NCI-H460 (cell line): ENCODE measurements at regions not wholly inside any gene's neighbourhood (a gene's known extent, or its start where the extent isn't known, plus 50 kb on each side); places are given as distances from the start of the nearest gene placed in this dataset.

ENCODE experiments used
- DNase-seq: peaks from one replicate; pipeline ENCODE4 v3.0.0-alpha.2; 2016; ENCODE audit warnings: low read depth; ENCODE audit errors: extremely low read depth

- DNase-seq, result no peak
Observed at GRCh38 chr13:105825071-105825470, 710.4 kb downstream of the EFNB2 start.

GRCh38 chr13:105821337-105821736 lies 714.1 kb downstream of the EFNB2 start:
- no peak for DNase-seq

- DNase-seq, result no peak
Observed at GRCh38 chr13:105820415-105820814, 715.0 kb downstream of the EFNB2 start.

- no peak for DNase-seq
Observed at GRCh38 chr13:105817498-105817897, 718.0 kb downstream of the EFNB2 start.

- DNase-seq, result no peak
Observed at GRCh38 chr13:105816994-105817393, 718.5 kb downstream of the EFNB2 start.

- no peak for DNase-seq
Observed at GRCh38 chr13:105814902-105815250, 720.6 kb downstream of the EFNB2 start.

GRCh38 chr13:105814219-105814901 lies 721.1 kb downstream of the EFNB2 start:
- DNase-seq, result no peak

GRCh38 chr13:105806628-105806920 lies 728.9 kb downstream of the EFNB2 start:
- DNase-seq, result no peak

- DNase-seq, result no peak
Observed at GRCh38 chr13:105805892-105806627, 729.4 kb downstream of the EFNB2 start.

- DNase-seq, result no peak
Observed at GRCh38 chr13:105804561-105805190, 730.8 kb downstream of the EFNB2 start.

- no peak for DNase-seq
Observed at GRCh38 chr13:105799155-105799554, 736.3 kb downstream of the EFNB2 start.

- no peak for DNase-seq
Observed at GRCh38 chr13:105798541-105798940, 736.9 kb downstream of the EFNB2 start.

GRCh38 chr13:105796081-105796480 lies 739.4 kb downstream of the EFNB2 start:
- no peak for DNase-seq

- DNase-seq, result no peak
Observed at GRCh38 chr13:105790923-105791322, 744.5 kb downstream of the EFNB2 start.

GRCh38 chr13:105788530-105788929 lies 746.9 kb downstream of the EFNB2 start:
- no peak for DNase-seq

GRCh38 chr13:105787632-105788031 lies 747.8 kb downstream of the EFNB2 start:
- no peak for DNase-seq

- DNase-seq, result no peak
Observed at GRCh38 chr13:105785436-105785835, 750.0 kb downstream of the EFNB2 start.

GRCh38 chr13:105783261-105783660 lies 752.2 kb downstream of the EFNB2 start:
- no peak for DNase-seq

GRCh38 chr13:105778196-105778595 lies 757.3 kb downstream of the EFNB2 start:
- no peak for DNase-seq

GRCh38 chr13:105774739-105775460 lies 760.6 kb downstream of the EFNB2 start:
- DNase-seq, result no peak

- DNase-seq, result no peak
Observed at GRCh38 chr13:105773863-105774538, 761.5 kb downstream of the EFNB2 start.
